Rectal smooth muscle tissue (tissue), 1 donor: ENCODE measurements at regions not wholly inside any gene's neighbourhood (a gene's known extent, or its start where the extent isn't known, plus 50 kb on each side); places are given as distances from the start of the nearest gene placed in this dataset.

ENCODE experiments used
- H3K27ac ChIP-seq: one replicate; pipeline ENCODE4 v1.7.0; 2013; ENCODE audit warnings: low read depth, low read length, inconsistent platforms
- H3K27me3 ChIP-seq: one replicate; pipeline ENCODE4 v1.7.0; 2013; ENCODE audit warnings: low read length; ENCODE audit not compliant: control insufficient read depth, insufficient read depth
- H3K36me3 ChIP-seq: one replicate; pipeline ENCODE4 v1.7.0; 2013; ENCODE audit warnings: low read length; ENCODE audit not compliant: control insufficient read depth, insufficient read depth
- H3K4me1 ChIP-seq: one replicate; pipeline ENCODE4 v1.7.0; 2013; ENCODE audit warnings: low read length; ENCODE audit not compliant: control insufficient read depth, insufficient read depth
- H3K4me3 ChIP-seq: one replicate; pipeline ENCODE4 v1.7.0; 2013; ENCODE audit warnings: low read length
- H3K9ac ChIP-seq: one replicate; pipeline ENCODE4 v1.7.0; 2013; ENCODE audit warnings: low read length

- H3K27me3 ChIP-seq: no peaks in the 10 kb centered on the region
- H3K9ac ChIP-seq: no peak overlapping the region
- no peak overlapping the region for H3K27ac ChIP-seq
- H3K36me3 ChIP-seq: no peaks in the 10 kb centered on the region
- H3K4me1 ChIP-seq: no peaks in the 10 kb centered on the region
- H3K4me3 ChIP-seq: no peak overlapping the region
Observed at GRCh38 chr15:93583968-93584367, 495.0 kb upstream of the RGMA start.

GRCh38 chr15:93583552-93583951, 494.5 kb upstream of the RGMA start:
- Histone ChIP-seq H3K9ac (no peak overlapping the region), H3K27ac (no peak overlapping the region), H3K4me1 (no peaks in the 10 kb centered on the region), H3K4me3 (no peak overlapping the region), H3K36me3 (no peaks in the 10 kb centered on the region), H3K27me3 (no peaks in the 10 kb centered on the region)

- Histone ChIP-seq H3K4me3 (no peak overlapping the region), H3K9ac (no peak overlapping the region), H3K4me1 (no peaks in the 10 kb centered on the region), H3K27ac (no peak overlapping the region), H3K27me3 (no peaks in the 10 kb centered on the region), H3K36me3 (no peaks in the 10 kb centered on the region)
Observed at GRCh38 chr15:93570527-93570926, 481.5 kb upstream of the RGMA start.

- Histone ChIP-seq H3K9ac (no peak overlapping the region), H3K4me1 (no peaks in the 10 kb centered on the region), H3K4me3 (no peak overlapping the region), H3K27me3 (no peaks in the 10 kb centered on the region), H3K36me3 (no peaks in the 10 kb centered on the region), H3K27ac (no peak overlapping the region)
Observed at GRCh38 chr15:93566762-93567161, 477.8 kb upstream of the RGMA start.

GRCh38 chr15:93565201-93565600, 476.2 kb upstream of the RGMA start:
- Histone ChIP-seq H3K36me3 (no peaks in the 10 kb centered on the region), H3K9ac (no peak overlapping the region), H3K27me3 (no peaks in the 10 kb centered on the region), H3K4me3 (no peak overlapping the region), H3K4me1 (no peaks in the 10 kb centered on the region), H3K27ac (no peak overlapping the region)

- Histone ChIP-seq H3K4me1 (no peaks in the 10 kb centered on the region), H3K27me3 (no peaks in the 10 kb centered on the region), H3K36me3 (no peaks in the 10 kb centered on the region), H3K27ac (no peak overlapping the region), H3K9ac (no peak overlapping the region), H3K4me3 (no peak overlapping the region)
Observed at GRCh38 chr15:93563218-93563617, 474.2 kb upstream of the RGMA start.

- Histone ChIP-seq H3K4me1 (no peaks in the 10 kb centered on the region), H3K36me3 (no peaks in the 10 kb centered on the region), H3K27me3 (no peaks in the 10 kb centered on the region), H3K27ac (no peak overlapping the region), H3K4me3 (no peak overlapping the region), H3K9ac (no peak overlapping the region)
Observed at GRCh38 chr15:93562395-93563123, 473.5 kb upstream of the RGMA start.

- no peak overlapping the region for H3K4me3 ChIP-seq
- no peak overlapping the region for H3K9ac ChIP-seq
- H3K36me3 ChIP-seq: no peaks in the 10 kb centered on the region
- no peaks in the 10 kb centered on the region for H3K27me3 ChIP-seq
- H3K27ac ChIP-seq: no peak overlapping the region
- no peaks in the 10 kb centered on the region for H3K4me1 ChIP-seq
Observed at GRCh38 chr15:93557696-93558095, 468.7 kb upstream of the RGMA start.

- Histone ChIP-seq H3K27ac (no peak overlapping the region), H3K27me3 (no peaks in the 10 kb centered on the region), H3K36me3 (no peaks in the 10 kb centered on the region), H3K9ac (no peak overlapping the region), H3K4me1 (no peaks in the 10 kb centered on the region), H3K4me3 (no peak overlapping the region)
Observed at GRCh38 chr15:93553167-93553935, 464.3 kb upstream of the RGMA start.

GRCh38 chr15:93543093-93543492, 454.1 kb upstream of the RGMA start:
- Histone ChIP-seq H3K36me3 (no peaks in the 10 kb centered on the region), H3K4me3 (no peak overlapping the region), H3K9ac (no peak overlapping the region), H3K4me1 (no peaks in the 10 kb centered on the region), H3K27ac (no peak overlapping the region), H3K27me3 (no peaks in the 10 kb centered on the region)

GRCh38 chr15:93527374-93528050, 438.5 kb upstream of the RGMA start:
- Histone ChIP-seq H3K36me3 (no peaks in the 10 kb centered on the region), H3K9ac (no peak overlapping the region), H3K4me3 (no peak overlapping the region)

GRCh38 chr15:93524432-93524831, 435.4 kb upstream of the RGMA start:
- Histone ChIP-seq H3K27ac (no peak overlapping the region), H3K4me3 (no peak overlapping the region), H3K36me3 (no peaks in the 10 kb centered on the region), H3K27me3 (no peaks in the 10 kb centered on the region), H3K9ac (no peak overlapping the region), H3K4me1 (no peaks in the 10 kb centered on the region)

More at GRCh38 chr15:93527374-93528050, 438.5 kb upstream of the RGMA start:
- no peaks in the 10 kb centered on the region for H3K4me1 ChIP-seq
- H3K27ac ChIP-seq: no peak overlapping the region
- H3K27me3 ChIP-seq: no peaks in the 10 kb centered on the region
